ENCODE measurements at regions not wholly inside any gene's neighbourhood (a gene's known extent, or its start where the extent isn't known, plus 50 kb on each side); places are given as distances from the start of the nearest gene placed in this dataset.

- DNase-seq (ENCODE audit: low read depth), result no peak
These were observed 258.8 kb upstream of the SPRY2 start for GRCh38 chr13:80599765-80600164.

GRCh38 chr13:80598189-80598588 is 257.3 kb upstream of the SPRY2 start:
- DNase-seq (ENCODE audit: low read depth), result no peak

GRCh38 chr13:80591976-80592740 is 251.2 kb upstream of the SPRY2 start:
- no peak for DNase-seq (ENCODE audit: low read depth)

GRCh38 chr13:80590551-80590950 is 249.6 kb upstream of the SPRY2 start:
- no peak for DNase-seq (ENCODE audit: low read depth)

- DNase-seq (ENCODE audit: low read depth), result no peak
These were observed 245.4 kb upstream of the SPRY2 start for GRCh38 chr13:80586356-80586755.

- DNase-seq (ENCODE audit: low read depth), result no peak
These were observed 244.6 kb upstream of the SPRY2 start for GRCh38 chr13:80585531-80585930.

- no peak for DNase-seq (ENCODE audit: low read depth)
These were observed 243.9 kb upstream of the SPRY2 start for GRCh38 chr13:80584785-80585184.

GRCh38 chr13:80584306-80584705 is 243.4 kb upstream of the SPRY2 start:
- no peak for DNase-seq (ENCODE audit: low read depth)

- no peak for DNase-seq (ENCODE audit: low read depth)
These were observed 237.2 kb upstream of the SPRY2 start for GRCh38 chr13:80577926-80578670.

- no peak for DNase-seq (ENCODE audit: low read depth)
These were observed 236.4 kb upstream of the SPRY2 start for GRCh38 chr13:80577285-80577684.

GRCh38 chr13:80574113-80574850 is 233.4 kb upstream of the SPRY2 start:
- no peak for DNase-seq (ENCODE audit: low read depth)

GRCh38 chr13:80572923-80573316 is 232.0 kb upstream of the SPRY2 start:
- no peak for DNase-seq (ENCODE audit: low read depth)

GRCh38 chr13:80572308-80572922 is 231.5 kb upstream of the SPRY2 start:
- no peak for DNase-seq (ENCODE audit: low read depth)

- DNase-seq (ENCODE audit: low read depth), result no peak
These were observed 230.7 kb upstream of the SPRY2 start for GRCh38 chr13:80571346-80572307.

GRCh38 chr13:80563439-80563838 is 222.5 kb upstream of the SPRY2 start:
- DNase-seq (ENCODE audit: low read depth), result no peak

- no peak for DNase-seq (ENCODE audit: low read depth)
These were observed 221.7 kb upstream of the SPRY2 start for GRCh38 chr13:80562433-80563156.

GRCh38 chr13:80560609-80561008 is 219.7 kb upstream of the SPRY2 start:
- no peak for DNase-seq (ENCODE audit: low read depth)

- no peak for DNase-seq (ENCODE audit: low read depth)
These were observed 219.0 kb upstream of the SPRY2 start for GRCh38 chr13:80559944-80560343.

- no peak for DNase-seq (ENCODE audit: low read depth)
These were observed 217.1 kb upstream of the SPRY2 start for GRCh38 chr13:80558074-80558473.
